Parathyroid adenoma (tissue), 2 donors: ENCODE measurements at regions not wholly inside any gene's neighbourhood (a gene's known extent, or its start where the extent isn't known, plus 50 kb on each side); places are given as distances from the start of the nearest gene placed in this dataset.

ENCODE experiments used
- H2AFZ ChIP-seq: fragments of 300-600 bp; sonication (generic); one replicate; pipeline ENCODE4 v1.7.0; 2017; ENCODE audit warnings: antibody characterized with exemption, mild to moderate bottlenecking
- H3K27ac ChIP-seq: fragments of 300-600 bp; sonication (generic); one replicate; pipeline ENCODE4 v1.7.0; 2017
- H3K27me3 ChIP-seq: fragments of 300-600 bp; sonication (generic); one replicate; pipeline ENCODE4 v1.7.0; 2017; ENCODE audit warnings: low read length; ENCODE audit not compliant: control insufficient read depth, insufficient read depth
- H3K36me3 ChIP-seq: fragments of 300-600 bp; sonication (generic); one replicate; pipeline ENCODE4 v1.7.0; 2017; ENCODE audit warnings: low read length; ENCODE audit not compliant: control insufficient read depth, insufficient read depth
- H3K4me1 ChIP-seq: fragments of 300-600 bp; sonication (generic); one replicate; pipeline ENCODE4 v1.7.0; 2017; ENCODE audit warnings: control low read depth
- H3K4me2 ChIP-seq: fragments of 300-600 bp; sonication (generic); one replicate; pipeline ENCODE4 v1.7.0; 2017; ENCODE audit warnings: low read length
- H3K4me3 ChIP-seq: fragments of 300-600 bp; sonication (generic); one replicate; pipeline ENCODE4 v1.7.0; 2017; ENCODE audit warnings: low read depth, low read length
- H3K79me2 ChIP-seq: fragments of 300-600 bp; sonication (generic); one replicate; pipeline ENCODE4 v1.7.0; 2017; ENCODE audit warnings: control low read depth
- H3K9ac ChIP-seq: fragments of 300-600 bp; sonication (generic); one replicate; pipeline ENCODE4 v1.7.0; 2017; ENCODE audit warnings: mild to moderate bottlenecking
- H3K9me3 ChIP-seq: fragments of 300-600 bp; sonication (generic); one replicate; pipeline ENCODE4 v1.7.0; 2017; ENCODE audit warnings: low read length; ENCODE audit not compliant: control insufficient read depth
- TF ChIP-seq, protein P1 (sequence below): fragments of 300-600 bp; sonication (generic); IDR thresholded peaks from one replicate; pipeline ENCODE4 v1.7.0; 2017; ENCODE audit warnings: antibody characterized with exemption, mild to moderate bottlenecking
- donor health status: primary hyperparathyroidism.

DNA sequence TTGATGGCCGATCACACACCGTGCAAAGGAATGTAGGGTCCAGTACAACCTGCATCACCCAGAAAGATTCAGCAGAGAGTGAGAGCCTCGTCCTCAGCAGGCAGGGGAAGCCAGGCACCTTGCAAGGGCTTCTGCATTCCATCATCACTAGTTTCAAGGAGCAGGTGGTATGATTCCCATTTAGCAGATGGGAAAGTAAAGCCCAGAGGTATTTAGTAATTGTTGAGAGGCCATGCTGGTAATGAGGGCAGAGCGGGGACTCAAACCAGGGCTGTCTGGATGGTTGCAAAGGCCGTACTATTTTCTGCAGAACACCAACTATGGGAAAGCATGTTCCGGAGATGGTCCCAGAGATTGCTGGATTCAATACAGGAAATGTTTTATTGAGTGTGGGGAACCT lies 65.8 kb upstream of the MRTFB start:
- H3K36me3 ChIP-seq, result no peaks in the 10 kb centered on the region
- no peaks in the 10 kb centered on the region for H3K9me3 ChIP-seq
- H3K9ac ChIP-seq, result no peak overlapping the region
- no peaks in the 10 kb centered on the region for H3K27me3 ChIP-seq
- no peak overlapping the region for H3K4me3 ChIP-seq
- peaks cover 11% of the 10 kb centered on the region for H3K4me1 ChIP-seq
- no peaks in the 10 kb centered on the region for H3K79me2 ChIP-seq
- no peak overlapping the region for H2AFZ ChIP-seq
- TF ChIP-seq, protein P1, sequence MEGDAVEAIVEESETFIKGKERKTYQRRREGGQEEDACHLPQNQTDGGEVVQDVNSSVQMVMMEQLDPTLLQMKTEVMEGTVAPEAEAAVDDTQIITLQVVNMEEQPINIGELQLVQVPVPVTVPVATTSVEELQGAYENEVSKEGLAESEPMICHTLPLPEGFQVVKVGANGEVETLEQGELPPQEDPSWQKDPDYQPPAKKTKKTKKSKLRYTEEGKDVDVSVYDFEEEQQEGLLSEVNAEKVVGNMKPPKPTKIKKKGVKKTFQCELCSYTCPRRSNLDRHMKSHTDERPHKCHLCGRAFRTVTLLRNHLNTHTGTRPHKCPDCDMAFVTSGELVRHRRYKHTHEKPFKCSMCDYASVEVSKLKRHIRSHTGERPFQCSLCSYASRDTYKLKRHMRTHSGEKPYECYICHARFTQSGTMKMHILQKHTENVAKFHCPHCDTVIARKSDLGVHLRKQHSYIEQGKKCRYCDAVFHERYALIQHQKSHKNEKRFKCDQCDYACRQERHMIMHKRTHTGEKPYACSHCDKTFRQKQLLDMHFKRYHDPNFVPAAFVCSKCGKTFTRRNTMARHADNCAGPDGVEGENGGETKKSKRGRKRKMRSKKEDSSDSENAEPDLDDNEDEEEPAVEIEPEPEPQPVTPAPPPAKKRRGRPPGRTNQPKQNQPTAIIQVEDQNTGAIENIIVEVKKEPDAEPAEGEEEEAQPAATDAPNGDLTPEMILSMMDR, result no peak
- no peak overlapping the region for H3K4me2 ChIP-seq
- H3K27ac ChIP-seq, result no peak overlapping the region

DNA sequence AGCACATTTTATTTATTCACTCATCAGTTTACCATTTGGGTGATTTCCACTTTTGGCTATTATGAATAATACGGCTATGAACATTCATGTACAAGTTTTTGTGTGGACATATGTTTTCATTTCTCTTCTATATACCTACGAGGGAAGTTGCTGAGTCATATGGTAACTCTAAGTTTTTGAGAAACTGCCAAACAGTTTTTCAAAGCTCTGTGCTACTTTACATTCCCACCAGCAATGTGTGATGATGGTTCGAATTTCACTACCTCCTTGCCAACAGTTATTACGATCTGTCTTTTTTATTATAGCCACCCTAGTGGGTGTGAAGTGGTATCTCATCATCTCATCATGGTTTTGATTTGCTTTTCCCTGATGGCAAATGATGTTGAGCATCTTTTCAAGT lies 63.7 kb upstream of the MRTFB start:
- TF ChIP-seq, protein P1, result no peak
- no peak overlapping the region for H3K4me3 ChIP-seq
- no peak overlapping the region for H3K4me2 ChIP-seq
- no peak overlapping the region for H2AFZ ChIP-seq
- H3K27me3 ChIP-seq, result no peaks in the 10 kb centered on the region
- H3K9ac ChIP-seq, result no peak overlapping the region
- H3K36me3 ChIP-seq, result no peaks in the 10 kb centered on the region
- H3K9me3 ChIP-seq, result no peaks in the 10 kb centered on the region
- no peaks in the 10 kb centered on the region for H3K79me2 ChIP-seq
- H3K27ac ChIP-seq, result no peak overlapping the region
- H3K4me1 ChIP-seq, result no peaks in the 10 kb centered on the region

DNA sequence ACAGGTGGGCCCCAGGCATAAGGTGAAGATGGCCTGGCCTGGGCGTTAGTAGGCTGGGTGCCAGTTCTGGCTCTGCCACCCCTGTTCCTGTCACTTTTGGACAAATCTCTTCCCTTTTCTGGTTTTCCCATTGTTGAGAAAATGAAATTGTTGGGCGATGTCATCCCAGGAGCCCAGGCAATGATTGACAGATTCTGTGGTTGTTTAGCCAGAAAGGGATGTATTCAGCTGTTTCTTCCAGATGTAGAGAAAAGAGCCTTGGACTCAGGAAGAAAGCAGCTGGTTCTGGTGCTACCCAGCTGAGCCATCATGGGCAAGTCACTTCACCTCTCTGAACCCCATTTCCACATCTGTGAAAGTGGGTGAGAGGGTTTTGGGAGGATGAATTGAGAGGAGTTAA lies 60.1 kb upstream of the MRTFB start:
- Histone ChIP-seq H3K4me2 (no peak overlapping the region), H3K27me3 (no peaks in the 10 kb centered on the region), H3K4me1 (peaks cover 7% of the 10 kb centered on the region), H3K36me3 (no peaks in the 10 kb centered on the region), H3K9me3 (no peaks in the 10 kb centered on the region), H2AFZ (no peak overlapping the region), H3K9ac (no peak overlapping the region), H3K27ac (no peak overlapping the region), H3K79me2 (no peaks in the 10 kb centered on the region), H3K4me3 (no peak overlapping the region)
- TF ChIP-seq, protein P1, result no peak

DNA sequence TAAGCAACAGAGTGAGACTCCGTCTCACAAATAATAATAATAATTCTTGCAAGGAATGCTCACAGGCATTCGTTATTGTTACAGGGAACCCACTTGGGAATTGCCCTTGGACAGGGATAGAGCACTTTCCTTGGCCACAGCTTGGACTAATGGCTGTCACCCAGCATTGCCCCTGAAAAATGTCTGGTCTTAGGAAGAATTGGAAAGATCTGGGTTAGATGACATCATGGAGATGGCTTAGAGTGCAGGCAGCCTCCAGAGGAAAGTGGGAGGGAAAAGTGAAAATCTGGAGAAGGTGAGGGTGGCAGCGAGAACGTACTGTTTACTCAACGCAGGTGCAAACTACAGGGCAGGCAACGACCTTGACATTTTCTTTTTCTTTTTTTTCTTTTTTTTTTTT lies 59.3 kb upstream of the MRTFB start:
- H3K4me1 ChIP-seq, result peaks cover 7% of the 10 kb centered on the region
- TF ChIP-seq, protein P1, result no peak
- no peak overlapping the region for H3K9ac ChIP-seq
- H3K27ac ChIP-seq, result no peak overlapping the region
- H3K4me3 ChIP-seq, result no peak overlapping the region
- no peaks in the 10 kb centered on the region for H3K27me3 ChIP-seq
- no peaks in the 10 kb centered on the region for H3K79me2 ChIP-seq
- no peaks in the 10 kb centered on the region for H3K9me3 ChIP-seq
- H3K36me3 ChIP-seq, result no peaks in the 10 kb centered on the region
- no peak overlapping the region for H2AFZ ChIP-seq
- no peak overlapping the region for H3K4me2 ChIP-seq

DNA sequence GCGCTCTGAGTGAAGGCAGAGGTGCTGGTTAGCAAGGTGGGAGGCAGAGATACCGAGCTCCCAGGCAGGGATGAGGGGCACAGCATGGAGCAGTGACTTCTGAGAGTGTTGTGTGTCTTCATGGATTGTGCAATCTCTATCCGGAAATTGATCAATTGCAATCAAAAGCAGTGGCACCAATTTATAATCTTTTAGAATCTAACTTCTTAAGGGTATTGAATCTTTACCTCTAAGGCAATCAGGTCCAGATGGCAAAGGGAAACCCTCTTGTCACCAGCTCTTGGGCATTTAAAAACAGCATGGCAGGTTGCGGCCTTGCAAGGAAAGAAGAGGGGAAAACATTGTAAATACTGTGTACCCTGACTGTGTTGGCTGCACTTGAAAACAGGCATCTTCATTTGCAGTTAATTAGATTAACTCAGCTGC lies 58.0 kb upstream of the MRTFB start:
- Histone ChIP-seq H3K27ac (no peak overlapping the region), H3K4me3 (no peak overlapping the region), H3K9ac (no peak overlapping the region)

More for the DNA sequence above, 58.0 kb upstream of the MRTFB start:
- H3K79me2 ChIP-seq, result no peaks in the 10 kb centered on the region
- H3K4me2 ChIP-seq, result no peak overlapping the region
- H3K27me3 ChIP-seq, result no peaks in the 10 kb centered on the region
- TF ChIP-seq, protein P1, result no peak
- H3K4me1 ChIP-seq, result peaks cover 7% of the 10 kb centered on the region
- no peaks in the 10 kb centered on the region for H3K36me3 ChIP-seq
- H2AFZ ChIP-seq, result peak overlapping the region; percentile 30
- no peaks in the 10 kb centered on the region for H3K9me3 ChIP-seq
